NCI-H2081 treated with DMSO at 0.1 percent for 48 hours (cell line): ENCODE measurements at regions not wholly inside any gene's neighbourhood (a gene's known extent, or its start where the extent isn't known, plus 50 kb on each side); places are given as distances from the start of the nearest gene placed in this dataset.
A peak's percentile ranks its signal among the peaks of the same experiment; 100 is the strongest.

ENCODE experiments used
- DNase-seq: peaks from one replicate; lab custom pipeline; 2025; lab: John Stamatoyannopoulos, UW

- no peak for DNase-seq
Measured at GRCh38 chr2:106572541-106573450, 85.6 kb downstream of the CD8B2 start.

DNA sequence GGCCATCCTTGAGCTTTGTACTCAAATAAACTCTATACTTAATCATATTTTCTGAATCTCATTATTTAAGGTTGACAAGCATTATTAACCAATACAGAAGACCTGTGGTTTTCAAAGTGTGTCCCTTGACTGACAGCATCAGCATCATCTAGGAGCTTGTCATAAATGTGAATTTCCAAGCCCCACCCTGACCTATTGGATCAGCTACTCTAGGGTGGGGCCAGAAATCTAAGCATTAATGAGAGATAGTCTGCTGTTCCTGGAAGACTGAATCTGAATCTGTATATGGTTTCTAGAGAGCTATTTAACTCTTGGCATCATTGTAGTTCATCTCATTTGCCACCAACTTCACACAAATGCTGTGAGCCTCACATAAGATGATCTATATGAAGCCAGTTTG, 86.6 kb downstream of the CD8B2 start:
- no peak for DNase-seq

GRCh38 chr2:106575955-106576354, 88.8 kb downstream of the CD8B2 start:
- DNase-seq, result no peak

DNA sequence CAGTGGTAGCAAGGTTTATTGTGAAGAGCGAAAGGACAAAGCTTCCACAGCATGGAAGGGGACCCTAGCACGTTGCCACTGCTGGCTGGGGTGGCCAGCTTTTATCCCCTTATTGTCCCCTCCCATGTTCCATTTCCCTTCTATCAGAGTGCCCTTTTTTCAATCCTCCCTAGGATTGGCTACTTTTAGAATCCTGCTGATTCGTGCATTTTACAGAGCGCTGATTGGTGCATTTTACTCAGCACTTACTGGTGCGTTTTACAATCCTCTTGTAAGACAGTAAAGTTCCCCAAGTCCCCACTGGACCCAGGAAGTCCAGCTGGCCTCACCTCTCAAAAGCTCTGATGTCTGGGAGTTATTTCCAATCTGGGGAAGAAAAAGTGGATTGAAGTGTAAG, 90.1 kb downstream of the CD8B2 start:
- no peak for DNase-seq

DNA sequence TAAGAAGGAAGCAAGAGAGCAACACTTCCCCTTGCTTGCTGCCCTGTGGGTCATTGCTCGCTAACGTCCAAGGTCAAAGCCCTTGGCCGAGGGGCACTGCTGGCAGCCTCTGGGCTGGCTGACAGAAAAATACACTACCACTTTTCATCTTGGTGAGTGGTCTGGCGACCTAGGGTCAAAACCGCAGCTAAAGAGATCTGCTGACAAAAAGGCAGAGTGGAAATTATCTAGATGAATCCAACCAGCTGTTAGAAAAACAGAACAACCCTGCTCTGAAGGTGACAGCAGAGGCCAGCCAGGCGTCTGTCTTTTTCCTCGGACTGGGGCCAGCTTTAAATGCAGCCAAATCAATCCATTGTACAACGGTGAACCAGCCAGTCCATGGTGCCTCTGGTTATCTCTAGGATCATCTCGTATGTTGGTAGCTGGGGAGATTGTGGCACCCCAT, 92.6 kb downstream of the CD8B2 start:
- no peak for DNase-seq

DNA sequence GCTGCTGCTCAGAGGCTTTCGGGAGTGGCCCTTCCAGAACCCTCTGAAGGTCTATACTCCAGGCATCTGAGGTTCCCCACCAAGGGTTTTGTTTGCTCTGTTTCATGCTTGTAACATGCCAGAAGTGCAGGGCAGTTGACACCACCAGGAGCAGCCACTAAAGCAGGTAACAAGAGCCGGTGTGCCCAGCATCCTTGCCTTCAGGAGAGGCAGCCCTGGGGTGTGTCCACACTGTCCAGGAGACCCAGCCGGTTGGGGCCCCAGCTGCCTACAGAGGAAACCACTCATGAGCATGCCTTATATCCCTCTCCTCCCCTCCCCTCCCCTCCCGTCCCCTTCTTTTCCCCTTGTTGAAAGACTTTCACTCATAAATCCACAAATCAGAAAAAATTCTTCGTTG, 93.1 kb downstream of the CD8B2 start:
- DNase-seq, result no peak

DNA sequence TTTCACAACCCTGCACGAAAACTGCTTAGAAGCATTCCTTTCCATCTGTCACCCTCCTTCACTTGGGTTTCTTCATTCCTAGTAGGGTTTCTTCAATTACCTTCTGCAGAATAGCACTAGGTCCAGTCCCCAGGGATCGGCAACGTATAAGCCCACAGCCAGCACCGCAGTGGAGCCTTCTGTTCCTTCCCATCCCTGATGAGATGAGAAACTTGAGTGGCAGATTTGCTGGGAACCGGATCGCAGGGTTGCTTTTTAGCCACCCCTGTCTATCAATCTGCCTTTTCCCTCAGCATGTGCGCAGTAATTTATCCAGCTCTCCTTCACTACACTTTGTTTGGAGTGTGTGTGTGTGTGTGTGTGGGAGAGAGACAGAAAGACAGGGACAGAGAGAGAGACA, 94.2 kb downstream of the CD8B2 start:
- no peak for DNase-seq

DNA sequence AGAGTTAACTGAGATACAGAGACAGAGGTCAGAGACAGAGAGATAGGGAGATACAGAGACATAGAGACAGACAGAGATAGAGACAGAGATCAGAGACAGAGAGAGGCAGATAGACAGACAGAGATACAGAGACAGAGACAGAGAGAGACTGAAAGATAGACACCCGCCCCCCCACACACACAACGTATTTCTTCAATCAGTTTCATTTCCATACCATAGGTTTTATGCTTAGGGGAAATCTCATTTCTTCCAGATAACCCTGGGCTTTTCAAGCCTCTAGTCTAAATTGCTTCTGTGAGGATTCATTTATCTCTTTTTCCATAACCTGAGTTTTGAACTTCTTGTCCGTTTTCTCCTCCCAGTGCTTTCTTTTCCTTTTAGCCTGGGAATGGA, 94.6 kb downstream of the CD8B2 start:
- no peak for DNase-seq

DNA sequence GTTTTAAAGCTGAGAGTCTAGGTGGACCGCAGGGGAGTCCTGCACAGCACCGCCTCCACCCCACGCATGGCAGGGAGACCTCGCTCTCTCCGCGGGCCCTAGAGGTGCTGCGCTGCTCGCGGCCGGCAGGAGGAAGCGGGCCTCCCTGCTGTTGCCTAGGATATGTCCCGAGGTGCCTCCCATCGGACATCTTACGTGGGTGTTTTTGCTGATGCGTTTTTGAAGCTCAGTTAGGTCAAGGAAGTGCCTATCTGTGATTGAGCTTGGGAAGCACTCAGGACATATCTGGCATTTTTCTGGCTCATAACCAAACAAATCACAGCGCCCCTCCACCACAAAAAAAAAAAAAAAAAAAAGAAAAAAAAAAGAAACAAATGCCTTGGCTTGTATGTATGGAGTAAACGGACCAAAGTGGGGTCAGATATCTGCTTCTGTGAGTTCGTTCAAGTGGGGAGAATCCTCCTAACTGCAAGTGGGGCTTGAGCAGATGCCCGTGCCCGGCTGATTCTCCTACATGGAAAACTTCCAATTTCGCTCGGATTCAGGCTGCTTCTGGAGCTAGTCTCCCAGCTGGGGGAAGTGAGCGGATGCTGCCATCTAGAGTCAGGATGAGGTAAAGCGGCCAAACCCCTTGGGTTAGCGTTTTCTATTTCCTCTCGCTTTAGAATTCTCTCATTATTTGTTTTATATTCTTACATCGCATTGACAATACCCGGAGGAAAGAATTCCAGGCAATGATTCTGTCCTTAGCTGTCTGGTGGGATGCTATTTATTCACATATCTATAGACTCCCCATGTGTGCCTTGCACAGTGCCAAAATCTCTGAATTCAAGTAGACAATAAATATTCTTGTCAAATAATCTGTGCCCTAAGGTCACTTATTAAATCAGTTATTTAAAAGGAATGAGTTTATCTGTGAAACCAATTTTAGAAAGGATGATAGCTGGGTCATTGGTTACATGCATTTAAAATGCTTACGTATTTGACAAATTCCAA, 95.3 kb downstream of the CD8B2 start:
- peak; percentile 32 for DNase-seq

DNA sequence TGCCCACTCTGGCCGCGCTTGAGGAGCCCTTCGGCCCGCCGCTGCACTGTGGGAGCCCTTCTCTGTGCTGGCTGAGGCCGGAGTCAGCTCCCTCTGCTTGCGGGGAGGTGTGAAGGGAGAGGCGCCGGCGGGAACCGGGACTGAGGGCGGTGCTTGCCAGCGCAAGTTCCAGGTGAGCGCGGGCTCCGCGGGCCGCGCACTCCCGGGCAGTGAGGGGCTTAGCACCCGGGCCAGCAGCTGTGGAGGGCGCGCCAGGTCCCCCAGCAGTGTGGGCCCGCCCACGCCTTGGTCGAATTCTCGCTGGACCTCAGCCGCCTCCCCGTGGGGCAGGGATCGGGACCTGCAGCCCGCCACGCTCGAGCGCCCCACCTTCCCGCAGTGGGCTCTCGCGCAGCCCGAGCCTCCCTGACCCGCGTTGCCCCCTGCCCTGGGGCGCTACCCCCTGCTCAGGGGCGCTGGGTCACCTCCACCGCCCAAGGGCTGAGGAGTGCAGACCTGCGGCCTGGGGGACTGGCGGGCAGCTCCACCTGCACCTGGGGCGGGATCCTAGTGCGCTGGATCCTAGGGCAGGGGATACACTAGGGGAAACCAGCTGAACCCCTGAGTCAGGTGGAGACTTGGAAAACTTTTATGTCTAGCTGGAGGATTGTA, 97.3 kb downstream of the CD8B2 start:
- DNase-seq, result no peak

- DNase-seq, result no peak
Measured at GRCh38 chr2:106596844-106597243, 109.7 kb downstream of the CD8B2 start.

- DNase-seq, result no peak
Measured at GRCh38 chr2:106599540-106599939, 112.4 kb downstream of the CD8B2 start.

DNA sequence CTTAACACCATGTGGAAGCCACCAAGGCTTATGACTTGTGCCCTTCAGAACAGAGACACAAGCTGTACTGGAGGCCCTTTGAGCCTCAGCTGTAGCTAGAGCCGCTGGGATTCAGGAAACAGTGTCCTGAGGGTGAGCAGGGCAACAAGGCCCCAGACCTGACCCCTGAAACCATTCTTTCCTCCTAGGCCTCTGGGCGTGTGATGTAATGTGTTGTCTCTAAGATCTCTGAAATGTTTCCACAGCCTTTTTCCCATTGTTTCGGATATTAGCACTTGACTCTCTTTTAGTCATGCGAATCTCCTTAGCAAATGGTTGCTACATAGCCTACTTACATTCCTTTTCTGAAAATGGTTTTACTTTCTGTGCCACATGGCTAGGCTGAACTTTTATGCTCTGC, 114.9 kb downstream of the CD8B2 start:
- DNase-seq, result no peak

GRCh38 chr2:106606652-106607051, 119.5 kb downstream of the CD8B2 start:
- no peak for DNase-seq

GRCh38 chr2:106607371-106607770, 120.2 kb downstream of the CD8B2 start:
- no peak for DNase-seq

DNA sequence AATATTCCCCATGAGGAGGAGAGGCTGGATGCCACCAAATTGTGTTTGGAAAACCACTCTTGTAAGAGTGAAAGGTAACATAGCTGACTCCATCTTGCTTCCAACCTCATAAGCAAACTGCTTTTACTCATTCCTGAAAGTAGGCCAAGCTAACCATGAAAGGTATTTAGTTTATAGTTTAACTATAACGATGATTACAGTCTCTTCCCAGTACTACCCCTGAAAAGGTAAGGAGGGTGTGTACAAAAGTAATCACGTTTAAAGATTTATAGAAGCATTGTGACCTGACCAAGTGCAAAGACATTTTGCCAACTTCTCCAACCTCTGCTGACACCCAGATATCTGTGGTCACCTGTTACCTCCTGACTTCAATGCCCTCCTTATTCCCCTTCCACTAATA, 122.6 kb downstream of the CD8B2 start:
- no peak for DNase-seq

GRCh38 chr2:106614511-106615291, 127.5 kb downstream of the CD8B2 start:
- DNase-seq, result no peak

DNA sequence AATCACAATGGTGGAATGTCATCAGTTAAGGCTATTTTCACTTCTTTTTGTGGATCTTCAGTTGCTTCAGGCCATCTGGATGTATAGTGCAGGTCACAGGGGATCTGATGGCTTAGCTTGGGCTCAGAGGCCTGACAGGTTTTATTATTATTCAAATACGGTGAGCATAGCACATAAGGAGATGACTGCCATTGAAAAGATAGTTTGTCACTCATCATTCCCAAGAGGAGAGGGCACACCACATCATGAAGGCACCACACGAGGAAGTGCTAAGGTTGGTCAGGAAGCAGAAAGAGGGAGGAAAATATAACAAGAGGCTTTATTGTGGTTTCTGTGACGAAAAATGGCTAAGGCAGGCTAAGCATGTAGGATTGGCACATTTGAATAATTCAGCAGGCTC, 131.4 kb downstream of the CD8B2 start:
- DNase-seq, result no peak

DNA sequence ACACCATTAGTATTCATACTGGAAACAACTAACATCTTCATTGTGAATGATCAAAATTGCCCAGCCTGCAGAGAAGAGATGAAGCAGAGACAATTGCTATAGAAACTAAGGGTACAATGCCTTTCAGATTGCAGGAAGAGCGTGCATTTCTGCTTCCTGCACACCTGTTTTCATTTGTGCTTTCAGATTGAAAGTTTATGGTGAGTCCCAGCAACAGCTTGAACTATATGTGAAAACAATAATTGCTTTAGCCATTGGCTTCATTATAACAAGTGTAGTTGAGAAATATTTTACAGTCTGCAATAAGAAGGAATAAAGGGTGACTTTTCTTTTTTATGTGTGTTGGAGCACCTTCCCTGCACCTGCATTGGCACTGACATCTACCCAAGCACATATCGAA, 136.3 kb downstream of the CD8B2 start:
- no peak for DNase-seq

DNA sequence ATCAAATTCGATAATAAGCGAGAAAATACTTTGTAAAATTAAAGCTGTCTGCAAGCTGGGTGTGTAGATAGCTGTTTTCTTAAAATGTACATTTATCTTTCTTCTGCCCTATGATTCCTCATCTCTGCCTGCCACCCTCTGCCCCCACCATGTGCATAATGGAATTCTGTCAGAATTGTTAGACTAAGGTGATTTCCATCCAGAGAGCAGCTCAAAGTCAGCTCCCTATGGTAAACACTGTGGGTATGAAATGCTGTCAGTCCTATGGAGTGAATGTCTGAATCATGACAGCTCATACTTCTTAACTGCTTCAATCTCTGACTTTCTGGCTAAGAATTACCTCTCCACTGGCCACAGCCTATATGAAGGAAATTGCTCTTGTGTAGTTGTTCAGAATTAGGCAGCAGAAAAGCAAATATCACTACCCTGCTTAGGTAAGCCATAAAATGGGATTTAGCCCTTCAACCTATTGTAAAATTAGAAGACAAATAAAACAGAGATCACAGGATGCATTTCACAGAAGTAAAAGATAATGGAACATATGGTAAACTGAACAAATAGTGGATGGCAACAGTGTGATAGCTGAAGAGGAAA, 137.7 kb downstream of the CD8B2 start:
- DNase-seq, result no peak

DNA sequence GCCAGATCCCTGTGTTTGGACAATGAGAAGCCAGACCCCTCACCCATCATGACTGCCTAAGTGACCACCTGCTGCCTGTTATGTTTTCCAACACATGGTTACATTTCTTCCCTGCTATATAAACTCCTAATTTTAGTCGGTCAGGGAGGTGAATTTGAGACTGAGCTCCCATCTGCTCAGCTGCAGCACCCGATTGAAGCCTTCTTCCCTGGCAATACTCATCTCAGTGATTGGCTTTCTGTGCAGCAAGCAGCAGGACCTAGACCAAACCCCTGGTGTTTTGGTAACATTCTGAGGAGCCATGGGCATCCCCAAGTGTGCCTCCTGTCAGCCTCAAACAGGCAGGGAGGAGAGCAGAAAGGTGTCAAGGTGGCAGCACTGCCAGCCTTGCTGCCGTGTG, 141.2 kb downstream of the CD8B2 start:
- DNase-seq, result no peak
